PC-9 (cell line): ENCODE measurements at regions not wholly inside any gene's neighbourhood (a gene's known extent, or its start where the extent isn't known, plus 50 kb on each side); places are given as distances from the start of the nearest gene placed in this dataset.

Source experiments
- BruUV-seq: library from RNA; stranded (reverse); fragments of 400-500 nt; replicated peaks from 2 replicates; lab custom pipeline; 2021; lab: Mats Ljungman, UMichigan
- CTCF ChIA-PET: fragments of 300-600 bp; sonication (Branson Sonifier 250); formaldehyde crosslinking; loops from one replicate; lab custom pipeline; 2022; ENCODE audit warnings: antibody characterized with exemption; lab: Charles Lee
- POLR2A ChIA-PET: fragments of 300-600 bp; sonication (Branson Sonifier 250); formaldehyde crosslinking; loops from one replicate; lab custom pipeline; 2022; ENCODE audit warnings: antibody characterized with exemption; ENCODE audit not compliant: unreplicated experiment; lab: Charles Lee
- DNase-seq, 2 experiments: peaks; one replicate each; pipeline versions ENCODE4 v3.0.0 to v3.0.0-alpha.2; 2015 to 2022; ENCODE audit warnings: mixed read lengths in 1 of 2
- H2AFZ ChIP-seq: fragments of 200-600 bp; sonication (generic); 2 replicates; pipeline ENCODE4 v1.8.1; 2017; ENCODE audit warnings: antibody characterized with exemption
- H3F3A ChIP-seq: fragments of 200-600 bp; sonication (generic); 2 replicates; pipeline ENCODE4 v1.8.1; 2017; ENCODE audit warnings: antibody characterized with exemption, mild to moderate bottlenecking, low read depth; ENCODE audit not compliant: insufficient read depth
- H3K27ac ChIP-seq: fragments of 200-600 bp; sonication (generic); 2 replicates; pipeline ENCODE4 v1.6.1; 2016; ENCODE audit warnings: mixed run types
- H3K27me3 ChIP-seq: fragments of 200-600 bp; sonication (generic); 2 replicates; pipeline ENCODE4 v1.6.1; 2016; ENCODE audit warnings: low read depth, mixed run types; ENCODE audit not compliant: insufficient read depth
- H3K36me3 ChIP-seq: fragments of 200-600 bp; sonication (generic); 2 replicates; pipeline ENCODE4 v1.6.1; 2016; ENCODE audit warnings: low read depth, mixed run types
- H3K4me1 ChIP-seq: fragments of 200-600 bp; sonication (generic); replicated peaks from 2 replicates; pipeline ENCODE4 v1.6.1; 2016; ENCODE audit warnings: mixed run types; ENCODE audit not compliant: insufficient read depth
- H3K4me2 ChIP-seq: fragments of 200-600 bp; sonication (generic); 2 replicates; pipeline ENCODE4 v1.6.1; 2017; ENCODE audit warnings: mixed run types
- H3K4me3 ChIP-seq: fragments of 200-600 bp; sonication (generic); 2 replicates; pipeline ENCODE4 v1.6.1; 2016; ENCODE audit warnings: mixed run types
- H3K79me2 ChIP-seq: fragments of 200-600 bp; sonication (generic); 2 replicates; pipeline ENCODE4 v1.6.1; 2017; ENCODE audit warnings: low read depth, mixed run types
- H3K9me2 ChIP-seq: fragments of 200-600 bp; sonication (generic); 2 replicates; pipeline ENCODE4 v1.8.1; 2017; ENCODE audit warnings: mild to moderate bottlenecking; ENCODE audit not compliant: insufficient read depth
- H3K9me3 ChIP-seq: fragments of 200-600 bp; sonication (generic); 2 replicates; pipeline ENCODE4 v1.8.1; 2016; ENCODE audit warnings: low read depth; ENCODE audit not compliant: insufficient read depth
- H4K20me1 ChIP-seq: fragments of 200-600 bp; sonication (generic); 2 replicates; pipeline ENCODE4 v1.8.1; 2017; ENCODE audit not compliant: insufficient read depth
- EZH2 ChIP-seq: fragments of 200-600 bp; sonication (generic); IDR thresholded peaks from 2 replicates; pipeline ENCODE4 v1.8.0; 2017; ENCODE audit warnings: antibody characterized with exemption, low read depth
- intact Hi-C: fragments of 100-400 bp; cut with micrococcal nuclease; formaldehyde crosslinking; loops from one replicate; pipeline ENCODE4 v1.10.0; 2022; ENCODE audit not compliant: unreplicated experiment
- TF ChIP-seq, protein P1 (sequence below): fragments of 200-600 bp; sonication (generic); conservative IDR thresholded peaks from 2 replicates; pipeline ENCODE4 v1.6.1; 2017; ENCODE audit warnings: mixed run types, antibody characterized with exemption, mild to moderate bottlenecking, moderate library complexity

DNA sequence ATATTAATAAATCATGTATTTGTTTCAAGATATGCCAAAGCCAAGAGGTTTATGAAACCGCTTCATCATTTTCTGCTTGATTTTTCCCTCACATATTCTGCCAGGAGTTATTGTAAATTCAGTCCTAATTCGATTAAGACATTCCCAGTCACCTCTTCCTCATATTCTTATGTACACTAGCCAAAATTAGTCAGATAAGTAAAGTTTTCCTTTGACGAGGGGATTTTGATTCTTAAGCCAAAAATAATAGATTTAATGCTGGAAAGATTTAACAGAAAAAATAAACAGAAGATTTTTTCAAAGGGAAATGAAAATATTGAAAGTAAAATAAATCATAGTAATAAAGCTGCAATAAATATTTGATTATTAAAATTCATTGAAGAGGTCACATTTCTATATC is 51.0 kb upstream of the VEGFC start:
- Histone ChIP-seq H3K9me2 (no peaks in the 10 kb centered on the region), H3K36me3 (no peaks in the 10 kb centered on the region), H3K4me1 (no peaks in the 10 kb centered on the region), H2AFZ (no peak overlapping the region), H3K4me2 (no peak overlapping the region), H3K27ac (no peak overlapping the region), H3F3A (no peaks in the 10 kb centered on the region), H3K9me3 (no peaks in the 10 kb centered on the region), H3K4me3 (no peak overlapping the region), H3K79me2 (no peaks in the 10 kb centered on the region), H4K20me1 (no peaks in the 10 kb centered on the region), H3K27me3 (no peaks in the 10 kb centered on the region)
- DNase-seq, result no peak
- ChIA-PET POLR2A (no interaction called here), CTCF (no interaction called here)
- intact Hi-C loops, result no loop called here
- TF ChIP-seq, protein P1, sequence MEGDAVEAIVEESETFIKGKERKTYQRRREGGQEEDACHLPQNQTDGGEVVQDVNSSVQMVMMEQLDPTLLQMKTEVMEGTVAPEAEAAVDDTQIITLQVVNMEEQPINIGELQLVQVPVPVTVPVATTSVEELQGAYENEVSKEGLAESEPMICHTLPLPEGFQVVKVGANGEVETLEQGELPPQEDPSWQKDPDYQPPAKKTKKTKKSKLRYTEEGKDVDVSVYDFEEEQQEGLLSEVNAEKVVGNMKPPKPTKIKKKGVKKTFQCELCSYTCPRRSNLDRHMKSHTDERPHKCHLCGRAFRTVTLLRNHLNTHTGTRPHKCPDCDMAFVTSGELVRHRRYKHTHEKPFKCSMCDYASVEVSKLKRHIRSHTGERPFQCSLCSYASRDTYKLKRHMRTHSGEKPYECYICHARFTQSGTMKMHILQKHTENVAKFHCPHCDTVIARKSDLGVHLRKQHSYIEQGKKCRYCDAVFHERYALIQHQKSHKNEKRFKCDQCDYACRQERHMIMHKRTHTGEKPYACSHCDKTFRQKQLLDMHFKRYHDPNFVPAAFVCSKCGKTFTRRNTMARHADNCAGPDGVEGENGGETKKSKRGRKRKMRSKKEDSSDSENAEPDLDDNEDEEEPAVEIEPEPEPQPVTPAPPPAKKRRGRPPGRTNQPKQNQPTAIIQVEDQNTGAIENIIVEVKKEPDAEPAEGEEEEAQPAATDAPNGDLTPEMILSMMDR, result no peak
- TF ChIP-seq EZH2, result no peak
- no TSS peak for BruUV-seq

- Histone ChIP-seq H3K9me2 (no peaks in the 10 kb centered on the region), H3F3A (no peaks in the 10 kb centered on the region), H3K27ac (no peak overlapping the region), H3K4me1 (no peaks in the 10 kb centered on the region), H3K79me2 (no peaks in the 10 kb centered on the region), H3K27me3 (no peaks in the 10 kb centered on the region), H2AFZ (no peak overlapping the region), H3K4me2 (no peak overlapping the region), H4K20me1 (no peaks in the 10 kb centered on the region), H3K4me3 (no peak overlapping the region), H3K9me3 (no peaks in the 10 kb centered on the region), H3K36me3 (no peaks in the 10 kb centered on the region)
- no peak for DNase-seq
- BruUV-seq, result no TSS peak
- POLR2A ChIA-PET, result no interaction called here
- intact Hi-C loops, result no loop called here
- no peak for TF ChIP-seq EZH2
- TF ChIP-seq, protein P1, result no peak
- CTCF ChIA-PET, result no interaction called here
Observed at GRCh38 chr4:176844448-176844847, 51.7 kb upstream of the VEGFC start.

DNA sequence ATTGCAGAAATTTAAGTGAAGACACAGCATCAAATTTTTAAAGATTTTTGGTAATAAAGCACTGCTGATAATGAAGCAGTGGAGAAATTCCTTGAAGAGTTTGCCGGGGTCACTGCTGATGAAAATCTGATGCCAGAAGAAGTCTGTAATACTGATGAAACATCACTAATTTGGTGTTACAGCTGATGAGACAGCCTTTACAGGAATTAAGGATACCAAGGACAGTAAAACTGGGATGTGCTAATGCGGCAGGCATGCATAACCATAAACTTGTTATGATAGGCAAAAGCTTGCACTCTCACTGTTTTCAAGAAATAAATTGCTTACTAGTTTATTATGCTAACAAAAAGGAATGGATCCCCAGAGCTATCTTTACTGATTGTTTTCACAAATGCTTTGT is 52.9 kb upstream of the VEGFC start:
- Histone ChIP-seq H3K27ac (no peak overlapping the region), H3K27me3 (no peaks in the 10 kb centered on the region), H3K9me3 (no peaks in the 10 kb centered on the region), H3K4me2 (no peak overlapping the region), H3K4me1 (no peaks in the 10 kb centered on the region), H3F3A (no peaks in the 10 kb centered on the region), H3K9me2 (no peaks in the 10 kb centered on the region), H4K20me1 (no peaks in the 10 kb centered on the region), H2AFZ (no peak overlapping the region), H3K79me2 (no peaks in the 10 kb centered on the region), H3K4me3 (no peak overlapping the region), H3K36me3 (no peaks in the 10 kb centered on the region)
- no peak for TF ChIP-seq EZH2
- TF ChIP-seq, protein P1, result no peak
- no peak for DNase-seq
- no TSS peak for BruUV-seq
- ChIA-PET CTCF (no interaction called here), POLR2A (no interaction called here)
- intact Hi-C loops, result no loop called here
